NCI-H69 (cell line): ENCODE measurements at regions not wholly inside any gene's neighbourhood (a gene's known extent, or its start where the extent isn't known, plus 50 kb on each side); places are given as distances from the start of the nearest gene placed in this dataset.
"Not testable (repeated sequence)": the region's sequence is repeated elsewhere in the genome, so short reads cannot be mapped to it uniquely, and the experiment has no call there.

Experiments used
- DNase-seq: peaks from one replicate; lab custom pipeline; 2025; lab: John Stamatoyannopoulos, UW

DNA sequence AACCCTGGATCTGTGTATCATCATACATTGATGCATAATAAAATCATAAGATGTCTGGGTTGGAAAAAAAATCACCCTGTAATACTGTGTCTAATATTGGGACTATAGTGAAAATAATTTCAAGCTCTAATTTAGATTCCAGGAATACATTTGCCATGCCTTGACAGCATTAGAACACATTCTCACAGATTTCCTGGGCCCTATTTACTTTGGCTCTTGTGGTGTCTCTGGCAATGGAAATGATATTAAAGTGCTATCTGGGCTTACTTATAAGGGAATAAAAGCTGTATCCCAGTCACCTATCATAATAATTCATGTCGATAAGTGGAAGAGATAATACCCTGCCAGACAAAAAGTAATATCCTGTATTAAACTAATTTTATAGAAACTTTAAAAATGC, 472.0 kb downstream of the ZPLD1 start:
- no peak for DNase-seq

- no peak for DNase-seq
Measured at GRCh38 chr3:102909904-102910303, 475.1 kb downstream of the ZPLD1 start.

GRCh38 chr3:102916532-102916931, 481.7 kb downstream of the ZPLD1 start:
- peak; percentile 11 for DNase-seq

GRCh38 chr3:102926618-102927017, 491.8 kb downstream of the ZPLD1 start:
- no peak for DNase-seq

GRCh38 chr3:102933377-102933776, 498.6 kb downstream of the ZPLD1 start:
- no peak for DNase-seq

DNA sequence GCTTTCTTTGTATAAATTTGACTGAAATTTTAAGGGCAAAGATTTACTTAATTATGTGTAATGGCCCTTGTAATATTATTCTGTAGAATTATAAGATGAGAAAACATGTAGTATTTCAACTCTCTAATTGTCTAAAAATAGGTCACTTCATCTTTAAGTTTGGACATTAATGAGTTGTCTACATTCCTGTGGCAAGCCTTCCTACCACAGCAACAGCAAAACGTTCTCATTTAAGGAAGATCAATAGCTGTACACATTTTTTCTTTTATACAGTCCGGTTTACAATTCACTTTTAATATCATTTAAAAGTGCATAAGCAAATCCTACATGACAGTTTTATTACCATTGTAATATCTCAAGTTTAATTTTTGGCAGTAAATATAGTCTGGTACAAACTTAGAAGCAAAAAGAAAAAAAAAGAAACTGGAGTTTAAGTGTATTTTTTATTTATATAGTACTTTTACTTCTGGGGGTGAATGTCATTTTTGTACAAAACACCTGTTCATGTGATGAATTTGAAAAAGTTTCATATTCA, 501.8 kb downstream of the ZPLD1 start:
- DNase-seq: no peak

- no peak for DNase-seq
Measured at GRCh38 chr3:102941786-102942185, 507.0 kb downstream of the ZPLD1 start.

DNA sequence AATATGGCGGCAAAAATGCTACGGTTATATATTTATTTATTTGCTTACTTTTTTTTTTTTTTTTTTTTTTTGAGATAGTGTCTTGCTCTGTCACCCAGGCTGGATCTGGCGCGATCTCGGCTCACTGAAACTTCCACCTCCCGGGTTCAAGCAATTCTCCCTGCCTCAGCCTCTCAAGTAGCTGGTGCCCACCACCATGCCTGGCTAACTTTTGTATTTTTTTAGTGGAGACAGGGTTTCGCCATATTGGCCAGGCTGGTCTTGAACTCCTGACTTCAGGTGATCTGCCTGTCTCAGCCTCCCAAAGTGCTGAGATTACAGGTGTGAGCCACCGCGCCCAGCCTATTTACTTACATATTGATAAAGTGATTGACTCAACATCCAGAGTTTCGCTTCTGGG, 511.6 kb downstream of the ZPLD1 start:
- not testable (repeated sequence) for DNase-seq

DNA sequence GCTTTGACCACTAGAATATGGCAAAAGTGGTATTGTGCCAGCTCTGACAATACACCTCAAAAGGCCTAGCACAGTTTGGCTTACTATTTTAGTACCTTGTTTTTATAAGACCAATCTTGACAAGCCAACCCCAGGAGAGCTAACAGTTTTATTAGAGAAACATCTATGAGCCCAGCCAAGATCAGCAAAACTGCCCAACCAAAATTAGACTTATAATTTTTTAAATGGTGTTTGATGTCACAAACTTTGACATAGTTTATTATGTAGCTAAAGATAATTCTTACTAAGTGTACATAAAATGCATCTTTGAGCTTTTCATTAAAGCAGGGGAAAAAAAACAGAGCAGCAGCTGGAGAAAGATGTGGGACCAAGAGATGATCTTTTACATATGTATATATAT, 537.5 kb downstream of the ZPLD1 start:
- no peak for DNase-seq

- DNase-seq: no peak
Measured at GRCh38 chr3:102974333-102974732, 539.5 kb downstream of the ZPLD1 start.

GRCh38 chr3:102979191-102979590, 544.4 kb downstream of the ZPLD1 start:
- no peak for DNase-seq

DNA sequence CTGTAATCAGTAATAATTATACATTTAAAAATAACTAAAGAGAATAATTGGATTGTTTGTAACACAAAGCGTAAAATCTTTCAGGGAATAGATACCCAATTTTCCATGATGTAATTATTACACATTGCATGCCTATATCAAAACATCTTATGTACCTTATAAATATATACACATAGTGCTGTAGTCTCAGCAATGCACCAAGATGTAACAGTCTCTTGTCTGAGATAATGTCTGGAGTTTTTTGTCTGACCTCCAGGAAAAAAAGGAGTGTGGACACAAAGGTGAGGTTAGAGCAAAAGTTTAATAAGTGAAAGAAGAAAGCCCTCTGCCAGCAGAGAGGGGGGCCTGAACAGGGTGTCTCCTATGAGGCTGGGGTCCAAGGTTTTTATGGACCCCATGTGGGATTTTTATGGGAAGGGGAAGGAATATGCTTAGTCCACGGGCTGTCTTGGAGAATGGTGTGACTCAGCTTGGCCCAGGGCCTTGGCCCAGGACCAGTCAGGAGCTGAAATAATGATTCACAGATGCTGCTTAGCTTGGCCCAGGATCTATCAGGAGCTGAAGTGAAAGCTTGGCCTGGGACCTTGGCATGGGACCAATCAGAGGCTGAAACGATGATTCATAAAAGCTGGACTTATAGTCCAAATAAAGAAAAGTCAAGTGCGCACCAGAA, 545.0 kb downstream of the ZPLD1 start:
- DNase-seq: peak; percentile 2

GRCh38 chr3:102980355-102980696, 545.5 kb downstream of the ZPLD1 start:
- no peak for DNase-seq

GRCh38 chr3:103002425-103003176, 567.8 kb downstream of the ZPLD1 start:
- peak; percentile 87 for DNase-seq

- peak; percentile 4 for DNase-seq
Measured at GRCh38 chr3:103006526-103007183, 571.8 kb downstream of the ZPLD1 start.

- DNase-seq: no peak
Measured at GRCh38 chr3:103009609-103010008, 574.8 kb downstream of the ZPLD1 start.

DNA sequence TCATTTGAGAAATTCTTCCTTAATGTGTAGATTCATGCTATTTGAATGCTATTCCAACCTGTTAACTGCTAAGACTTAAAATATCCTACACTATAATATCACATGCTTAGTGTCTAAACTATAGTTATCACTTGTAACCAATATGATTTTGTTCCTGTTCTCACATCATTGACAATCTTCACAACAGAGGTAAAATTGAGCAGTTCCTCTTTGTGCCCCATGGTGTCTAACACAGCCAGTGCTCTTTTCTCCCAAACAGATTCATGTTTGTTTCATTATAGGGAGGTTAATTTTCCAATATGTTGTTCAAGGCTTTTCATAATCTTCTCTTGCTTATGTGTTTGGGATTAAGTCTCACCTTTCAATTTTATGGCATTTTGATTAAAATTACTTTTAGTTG, 591.1 kb downstream of the ZPLD1 start:
- DNase-seq: no peak

DNA sequence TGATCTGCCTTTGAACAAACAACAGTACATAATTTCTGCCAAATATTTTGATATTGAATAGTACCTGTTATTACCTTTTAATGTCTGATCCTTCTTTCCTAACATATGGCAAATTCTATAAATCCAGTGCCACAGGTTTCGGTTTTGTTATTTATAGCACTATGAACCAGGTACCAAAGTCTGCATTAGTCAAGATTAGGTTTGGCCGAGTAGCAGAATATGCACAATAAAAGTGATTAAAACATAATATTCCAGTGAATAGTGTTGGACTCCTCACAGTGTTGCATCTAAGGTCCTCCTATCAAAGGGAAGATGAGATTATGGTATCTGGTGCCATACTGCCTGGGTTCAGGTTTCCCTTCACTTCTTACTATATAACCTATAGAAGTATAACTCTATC, 599.0 kb downstream of the ZPLD1 start:
- DNase-seq: no peak

GRCh38 chr3:103047640-103048039, 612.8 kb downstream of the ZPLD1 start:
- no peak for DNase-seq

DNA sequence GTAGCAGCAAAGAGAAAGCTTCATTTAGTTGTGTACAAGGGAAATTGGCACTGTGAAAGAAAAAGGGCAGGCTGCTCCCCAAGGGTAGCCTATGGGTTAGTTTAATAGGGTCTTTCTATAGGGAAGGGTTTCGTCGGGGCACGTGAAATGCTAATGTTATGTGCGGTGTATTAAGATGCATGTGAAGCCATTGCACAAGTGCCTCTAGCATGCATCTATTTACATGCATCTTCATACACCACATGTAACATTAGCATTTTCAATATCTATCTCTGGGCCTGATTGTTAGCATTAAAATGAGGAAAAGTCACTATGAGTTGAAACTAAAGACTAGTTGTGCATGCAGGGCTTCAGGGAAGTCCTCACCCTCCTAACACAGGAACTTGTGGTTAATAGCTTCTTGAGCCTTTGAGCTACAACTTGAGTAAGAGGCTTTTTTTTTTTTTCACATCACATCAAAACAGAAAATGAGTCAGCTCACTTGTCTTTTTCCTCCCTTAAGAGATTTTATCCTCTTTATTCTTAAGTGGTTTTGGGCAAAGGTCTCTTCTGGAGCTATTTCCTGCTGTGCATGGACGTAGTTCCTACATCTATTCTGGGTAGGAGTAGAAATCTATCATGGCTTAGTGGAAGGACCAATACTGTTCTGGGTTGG, 613.4 kb downstream of the ZPLD1 start:
- no peak for DNase-seq

- no peak for DNase-seq
Measured at GRCh38 chr3:103052236-103052830, 617.5 kb downstream of the ZPLD1 start.

DNA sequence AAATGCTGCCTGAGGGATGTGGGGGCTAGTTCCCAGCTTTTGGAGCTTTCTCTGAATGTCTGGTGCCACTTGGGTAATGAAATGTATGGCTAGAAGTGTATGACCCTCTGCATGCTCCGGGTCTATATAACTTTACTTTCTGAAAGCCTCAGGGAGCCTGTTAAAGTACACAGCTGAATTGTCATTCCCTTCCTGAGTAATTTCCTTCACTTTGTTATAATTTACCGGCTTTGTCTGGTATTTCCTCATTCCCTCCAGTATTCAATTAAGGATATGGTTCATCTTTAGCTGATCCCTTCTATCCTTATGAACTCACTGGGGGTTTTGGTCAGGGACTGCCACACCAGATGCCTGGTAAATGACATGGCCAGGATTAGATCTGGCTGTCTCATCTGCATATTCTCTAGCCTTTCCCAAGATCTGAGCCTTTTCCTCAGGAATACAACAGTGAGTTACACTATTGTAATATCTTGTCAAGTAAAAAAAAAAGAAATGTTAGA, 620.3 kb downstream of the ZPLD1 start:
- DNase-seq: no peak
